SU-DHL-6 (cell line): ENCODE measurements at regions not wholly inside any gene's neighbourhood (a gene's known extent, or its start where the extent isn't known, plus 50 kb on each side); places are given as distances from the start of the nearest gene placed in this dataset.

Source experiments
- EZH2phosphoT487 ChIP-seq: fragments of 200-600 bp; sonication (generic), shearing (Covaris generic); conservative IDR thresholded peaks from 2 replicates; pipeline ENCODE4 v1.6.1; 2018; ENCODE audit warnings: mild to moderate bottlenecking, antibody characterized with exemption, low read length, moderate library complexity, mixed read lengths
- TF ChIP-seq, protein P1 (sequence below): fragments of 200-600 bp; sonication (generic); IDR thresholded peaks from one replicate; pipeline ENCODE4 v1.5.1; 2017; ENCODE audit warnings: antibody characterized with exemption, mild to moderate bottlenecking, low read length, moderate library complexity; ENCODE audit not compliant: insufficient read depth, poor library complexity, severe bottlenecking

DNA sequence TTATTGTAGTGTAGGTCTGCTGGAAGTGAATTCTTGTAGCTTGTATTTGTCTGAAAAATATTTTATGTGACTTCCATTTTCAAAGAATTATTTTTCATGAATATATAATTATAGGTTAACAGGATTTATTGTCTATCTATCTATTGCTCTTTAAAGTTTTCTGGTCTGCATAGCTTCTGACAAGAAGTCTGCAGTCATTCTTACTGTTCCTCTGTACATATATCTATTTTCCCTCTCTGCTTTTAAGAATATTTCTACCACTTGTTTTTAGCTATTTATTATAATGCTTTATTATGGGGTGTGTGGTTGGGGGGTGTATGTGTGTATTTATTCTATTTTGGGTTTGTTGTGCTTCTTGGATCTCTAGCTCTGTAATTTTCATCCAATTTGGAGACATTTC lies 77.4 kb downstream of the ETS2 start:
- TF ChIP-seq, protein P1, sequence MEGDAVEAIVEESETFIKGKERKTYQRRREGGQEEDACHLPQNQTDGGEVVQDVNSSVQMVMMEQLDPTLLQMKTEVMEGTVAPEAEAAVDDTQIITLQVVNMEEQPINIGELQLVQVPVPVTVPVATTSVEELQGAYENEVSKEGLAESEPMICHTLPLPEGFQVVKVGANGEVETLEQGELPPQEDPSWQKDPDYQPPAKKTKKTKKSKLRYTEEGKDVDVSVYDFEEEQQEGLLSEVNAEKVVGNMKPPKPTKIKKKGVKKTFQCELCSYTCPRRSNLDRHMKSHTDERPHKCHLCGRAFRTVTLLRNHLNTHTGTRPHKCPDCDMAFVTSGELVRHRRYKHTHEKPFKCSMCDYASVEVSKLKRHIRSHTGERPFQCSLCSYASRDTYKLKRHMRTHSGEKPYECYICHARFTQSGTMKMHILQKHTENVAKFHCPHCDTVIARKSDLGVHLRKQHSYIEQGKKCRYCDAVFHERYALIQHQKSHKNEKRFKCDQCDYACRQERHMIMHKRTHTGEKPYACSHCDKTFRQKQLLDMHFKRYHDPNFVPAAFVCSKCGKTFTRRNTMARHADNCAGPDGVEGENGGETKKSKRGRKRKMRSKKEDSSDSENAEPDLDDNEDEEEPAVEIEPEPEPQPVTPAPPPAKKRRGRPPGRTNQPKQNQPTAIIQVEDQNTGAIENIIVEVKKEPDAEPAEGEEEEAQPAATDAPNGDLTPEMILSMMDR, result no peak
- no peak for TF ChIP-seq EZH2phosphoT487
